GM12865 (cell line): ENCODE measurements at regions not wholly inside any gene's neighbourhood (a gene's known extent, or its start where the extent isn't known, plus 50 kb on each side); places are given as distances from the start of the nearest gene placed in this dataset.

Experiments used
- DNase-seq: peaks from one replicate; pipeline ENCODE4 v3.0.0; 2010; ENCODE audit warnings: low read depth
- H3K4me3 ChIP-seq: 2 replicates; pipeline ENCODE4 v1.5.1; 2011; ENCODE audit warnings: mild to moderate bottlenecking, low read depth, low read length, control low read depth
- CTCF ChIP-seq: IDR thresholded peaks from 2 replicates; pipeline ENCODE4 v1.5.1; 2011; ENCODE audit warnings: low read length, control low read depth, low read depth, inconsistent platforms; ENCODE audit not compliant: insufficient read depth; ENCODE audit errors: missing control alignments

- no peak for TF ChIP-seq CTCF
- no peak for DNase-seq
- H3K4me3 ChIP-seq: no peak overlapping the region
Observed at GRCh38 chr5:8034852-8035251, 165.9 kb downstream of the MTRR start.

DNA sequence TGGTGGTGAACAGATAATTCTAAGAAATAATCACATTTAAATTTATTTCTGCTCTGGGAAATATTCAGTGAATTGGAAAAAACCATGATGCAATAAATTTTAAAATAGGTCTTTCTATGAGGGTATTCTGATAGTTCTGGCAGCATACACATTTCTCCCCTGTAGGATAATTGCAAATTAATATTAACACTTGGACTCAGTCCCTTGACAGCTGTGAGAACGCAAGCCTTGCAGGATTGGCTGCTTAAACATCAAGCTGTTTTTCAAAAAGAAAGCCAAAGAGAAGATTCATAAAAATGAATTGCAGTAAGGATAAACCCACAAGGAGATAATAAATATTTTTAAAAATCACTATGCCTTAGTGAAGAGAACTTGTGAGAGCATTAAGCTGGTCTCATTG lies 180.0 kb downstream of the MTRR start:
- no peak overlapping the region for H3K4me3 ChIP-seq
- no peak for DNase-seq
- no peak for TF ChIP-seq CTCF

DNA sequence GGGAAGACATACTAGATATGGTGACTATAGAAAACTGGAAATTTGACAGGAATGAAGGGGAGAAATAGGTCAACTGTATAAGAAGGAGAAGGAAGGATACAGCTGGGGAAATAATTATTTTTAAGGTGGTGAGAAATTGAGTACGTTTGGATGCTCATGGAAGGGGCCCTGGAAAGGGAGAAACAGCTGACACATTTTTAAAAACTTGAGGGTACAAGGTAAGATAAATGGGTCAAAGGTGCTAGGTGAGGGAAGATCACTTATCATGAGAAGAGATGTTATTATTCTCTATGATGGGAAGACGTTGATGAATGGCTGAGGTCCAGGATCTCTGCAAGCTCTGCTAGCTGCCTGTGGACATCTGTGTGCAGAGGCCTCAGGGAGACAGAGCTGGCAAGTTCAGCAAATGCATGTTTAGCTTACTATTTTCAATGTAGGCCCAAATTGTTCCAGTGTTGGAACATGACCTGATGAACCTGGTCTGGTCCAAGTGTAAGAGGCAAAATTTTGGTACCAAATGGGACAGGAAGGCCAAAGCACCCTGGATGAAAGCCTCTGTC lies 181.7 kb downstream of the MTRR start:
- no peak overlapping the region for H3K4me3 ChIP-seq
- DNase-seq: no peak
- TF ChIP-seq CTCF: no peak

DNA sequence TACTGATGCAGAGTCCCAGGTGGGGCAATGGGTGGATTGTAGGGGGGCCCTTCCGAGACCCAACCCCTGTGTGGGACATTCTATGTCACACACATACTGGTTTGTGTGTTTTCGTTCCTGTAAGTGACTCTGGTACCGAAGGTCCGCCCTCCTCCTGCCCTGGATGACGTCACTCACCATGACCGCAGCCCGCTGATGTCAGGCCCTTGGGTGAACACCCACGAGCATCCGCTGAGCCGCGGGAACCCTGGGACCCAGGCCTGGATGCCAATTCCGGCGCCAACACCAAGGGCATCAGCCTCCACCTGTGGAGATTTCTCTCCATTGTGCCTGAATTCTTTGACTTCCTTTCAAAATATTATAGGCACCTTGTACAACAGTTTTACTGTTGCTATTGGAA lies 184.3 kb downstream of the MTRR start:
- no peak for DNase-seq
- TF ChIP-seq CTCF: no peak
- H3K4me3 ChIP-seq: no peak overlapping the region

DNA sequence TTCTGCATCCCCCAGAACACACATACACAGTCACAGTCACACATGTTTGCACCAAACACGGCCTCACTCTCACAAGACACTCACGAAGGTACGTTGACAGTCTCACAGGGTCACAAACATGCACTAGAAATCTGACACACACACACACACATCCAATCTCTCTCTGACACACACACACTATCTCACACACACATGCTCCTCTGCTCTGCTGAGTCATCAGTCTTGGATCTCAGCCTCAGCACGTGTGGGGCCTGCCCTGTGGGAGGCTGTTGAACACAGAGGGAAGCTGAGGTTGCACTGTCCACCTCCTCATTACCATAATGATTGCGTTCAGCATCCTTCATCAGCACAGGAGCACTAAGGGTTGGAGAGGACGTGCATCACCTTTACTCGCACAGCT lies 188.8 kb downstream of the MTRR start:
- DNase-seq: no peak
- TF ChIP-seq CTCF: no peak
- H3K4me3 ChIP-seq: no peak overlapping the region

DNA sequence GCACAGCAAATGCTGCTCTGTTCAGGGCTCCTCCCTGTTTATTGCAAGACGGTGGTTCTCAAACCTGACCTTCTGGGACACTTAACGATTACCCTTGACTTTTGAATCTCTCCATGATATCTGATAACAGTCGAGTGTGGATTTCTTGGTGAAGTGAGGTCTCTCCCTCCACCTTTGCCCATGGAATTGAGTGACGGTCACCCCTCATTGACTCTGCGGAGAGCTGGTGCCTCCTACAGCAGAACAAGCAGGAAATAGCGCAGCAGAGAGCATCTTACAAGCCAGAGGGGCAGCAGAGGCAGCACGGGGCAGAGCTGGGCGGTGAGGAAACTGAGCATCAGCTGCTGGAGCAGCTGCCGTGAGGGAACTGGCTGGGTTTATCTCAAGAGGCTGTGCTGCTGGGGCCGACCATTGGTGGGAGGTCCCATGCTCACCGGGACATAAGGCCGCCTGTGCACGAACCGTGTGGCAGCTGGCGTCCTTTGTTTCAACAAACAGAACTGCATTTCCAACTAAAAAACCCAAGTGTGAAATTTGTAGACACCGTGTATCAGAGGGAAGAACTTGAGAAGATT lies 189.8 kb downstream of the MTRR start:
- no peak for DNase-seq
- H3K4me3 ChIP-seq: no peak overlapping the region
- TF ChIP-seq CTCF: no peak

- no peak overlapping the region for H3K4me3 ChIP-seq
- no peak for DNase-seq
- TF ChIP-seq CTCF: no peak
Observed at GRCh38 chr5:8059337-8059736, 190.4 kb downstream of the MTRR start.
